ENCODE measurements at regions not wholly inside any gene's neighbourhood (a gene's known extent, or its start where the extent isn't known, plus 50 kb on each side); places are given as distances from the start of the nearest gene placed in this dataset.

DNA sequence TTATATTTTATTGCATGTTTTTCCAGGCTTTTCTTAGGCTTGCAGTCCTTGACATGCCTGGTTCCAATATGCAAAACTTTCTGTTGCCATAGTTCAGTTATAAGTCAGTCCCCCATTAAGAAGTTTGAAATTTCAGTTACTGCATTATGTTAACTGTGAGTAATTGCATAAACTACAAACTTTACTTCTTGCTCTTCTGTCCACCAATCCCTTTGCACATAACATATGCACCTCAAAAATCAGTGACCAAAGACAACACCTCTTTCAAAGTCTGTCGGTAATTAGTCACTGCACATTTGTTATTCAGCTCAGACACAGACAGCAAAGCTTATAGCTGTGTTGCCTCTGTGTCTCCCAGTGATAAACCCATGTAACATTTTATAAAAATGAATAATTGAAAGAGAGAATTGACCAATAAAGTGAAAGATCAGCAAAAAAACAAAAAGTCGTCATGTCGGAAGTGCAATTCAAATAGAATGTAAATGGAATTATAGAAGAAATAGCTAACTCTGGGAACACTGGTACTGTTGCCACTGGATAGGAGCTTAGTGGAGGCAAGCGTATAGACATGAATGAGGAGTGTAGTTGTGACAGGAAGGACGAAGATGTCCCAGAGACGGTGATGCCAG is 50.3 kb upstream of the BTBD3 start:
- no peaks in the 10 kb centered on the region for H3K36me3 ChIP-seq (ENCODE audit: control insufficient read depth, insufficient read depth, low read length)
- no peak for DNase-seq (ENCODE audit: extremely low read depth, insufficient read length)
- no peaks in the 10 kb centered on the region for H3K27me3 ChIP-seq (replicated peaks; ENCODE audit: control insufficient read depth, insufficient read depth, low read length)
- no peak for TF ChIP-seq CTCF (IDR thresholded peaks at IDR 0.05; ENCODE audit: insufficient read depth, low read length, poor library complexity, severe bottlenecking)
- no peak overlapping the region for H3K4me3 ChIP-seq (replicated peaks; ENCODE audit: low read depth, low read length)
